Esophagus (tissue), 2 donors: ENCODE measurements at regions not wholly inside any gene's neighbourhood (a gene's known extent, or its start where the extent isn't known, plus 50 kb on each side); places are given as distances from the start of the nearest gene placed in this dataset.

Source experiments
- H3K27ac ChIP-seq, 2 donors: one replicate each; pipeline ENCODE4 v1.5.1; 2013; ENCODE audit warnings: low read depth in 2 of 2, mild to moderate bottlenecking in 2 of 2, inconsistent platforms in 1 of 2, low read length in 1 of 2, moderate library complexity in 1 of 2
- H3K27me3 ChIP-seq, 2 donors: one replicate each; pipeline ENCODE4 v1.6.1; 2013; ENCODE audit warnings: low read length in 2 of 2, control low read depth in 1 of 2, mild to moderate bottlenecking in 1 of 2; ENCODE audit not compliant: insufficient read depth in 2 of 2, control insufficient read depth in 1 of 2
- H3K36me3 ChIP-seq, 2 donors: one replicate each; pipeline ENCODE4 v1.6.1; 2013; ENCODE audit warnings: low read length in 1 of 2; ENCODE audit not compliant: control insufficient read depth in 2 of 2, insufficient read depth in 2 of 2
- H3K4me1 ChIP-seq, 2 donors: one replicate each; pipeline ENCODE4 v1.6.1; 2013; ENCODE audit warnings: low read length in 1 of 2; ENCODE audit not compliant: control insufficient read depth in 2 of 2, insufficient read depth in 2 of 2
- H3K4me3 ChIP-seq, 2 donors: one replicate each; pipeline ENCODE4 v1.5.1; 2013; ENCODE audit warnings: low read length in 2 of 2, mild to moderate bottlenecking in 2 of 2, low read depth in 1 of 2, moderate library complexity in 1 of 2
- H3K9me3 ChIP-seq, 2 donors: one replicate each; pipeline ENCODE4 v1.6.1; 2013; ENCODE audit warnings: mild to moderate bottlenecking in 2 of 2, low read depth in 1 of 2, low read length in 1 of 2, moderate library complexity in 1 of 2; ENCODE audit not compliant: control insufficient read depth in 2 of 2, insufficient read depth in 1 of 2
- WGBS, 2 donors: extraction: QIAGEN DNeasy Blood & Tissue Kit; methylation state at CpG; one replicate each; pipeline ENCODE4 v1.1.7; 2013; 5-methylcytosine and 5-hydroxymethylcytosine counted together
- donor health status: healthy with polysubstance abuse.
- donor health status: Bipolar disorder and iron deficiency.

DNA sequence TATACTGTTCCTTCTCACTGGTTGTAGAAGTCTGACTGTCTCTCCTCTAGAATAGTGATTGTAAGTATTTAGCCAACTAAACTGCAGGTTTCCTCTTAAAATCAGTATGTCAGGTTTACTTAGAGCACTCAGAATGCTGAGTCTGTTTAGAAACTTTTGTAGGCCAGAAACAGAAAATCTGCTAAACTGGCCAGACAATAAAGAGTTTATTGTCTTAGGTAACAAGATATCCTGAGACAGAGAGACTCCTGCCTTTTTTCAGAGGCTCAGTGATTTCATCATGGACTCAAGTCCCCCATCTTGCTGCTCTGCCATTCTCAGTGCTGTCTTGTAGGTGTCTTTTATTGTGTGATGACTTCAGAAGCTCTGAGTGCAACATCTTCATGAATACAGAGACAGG lies 279.0 kb downstream of the MFSD1 start:
- Histone ChIP-seq H3K4me3 (no peak overlapping the region), H3K27ac (no peak overlapping the region), H3K27me3 (no peaks in the 10 kb centered on the region), H3K36me3 (no peaks in the 10 kb centered on the region), H3K9me3 (no peaks in the 10 kb centered on the region), H3K4me1 (no peaks in the 10 kb centered on the region)

DNA sequence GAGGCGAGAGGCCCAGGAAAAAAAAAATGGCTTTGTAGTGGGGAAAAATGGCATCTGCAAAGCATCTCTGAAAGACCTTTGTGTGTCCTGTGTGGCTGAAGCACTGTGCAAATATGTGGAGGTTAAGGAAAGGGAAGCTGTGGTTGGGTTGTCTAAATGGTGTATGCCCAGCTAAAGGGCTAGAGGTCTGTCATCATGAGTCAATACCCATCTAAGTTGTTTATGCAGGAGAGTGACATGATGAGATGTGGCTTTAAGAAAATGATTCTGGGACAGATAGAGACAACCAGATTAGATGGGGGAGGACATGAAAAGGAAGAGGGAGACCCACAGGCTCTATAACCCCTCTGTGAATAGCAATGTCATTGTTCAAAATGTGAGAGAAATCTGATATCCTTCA lies 280.7 kb downstream of the MFSD1 start:
- no peaks in the 10 kb centered on the region for H3K27me3 ChIP-seq
- no peaks in the 10 kb centered on the region for H3K4me1 ChIP-seq
- no peaks in the 10 kb centered on the region for H3K36me3 ChIP-seq
- no peaks in the 10 kb centered on the region for H3K9me3 ChIP-seq
- 71 to 87% methylated on average over 1 of the region's 1 CpG for WGBS, 2 donors
- H3K4me3 ChIP-seq, result no peak overlapping the region
- H3K27ac ChIP-seq, result no peak overlapping the region

DNA sequence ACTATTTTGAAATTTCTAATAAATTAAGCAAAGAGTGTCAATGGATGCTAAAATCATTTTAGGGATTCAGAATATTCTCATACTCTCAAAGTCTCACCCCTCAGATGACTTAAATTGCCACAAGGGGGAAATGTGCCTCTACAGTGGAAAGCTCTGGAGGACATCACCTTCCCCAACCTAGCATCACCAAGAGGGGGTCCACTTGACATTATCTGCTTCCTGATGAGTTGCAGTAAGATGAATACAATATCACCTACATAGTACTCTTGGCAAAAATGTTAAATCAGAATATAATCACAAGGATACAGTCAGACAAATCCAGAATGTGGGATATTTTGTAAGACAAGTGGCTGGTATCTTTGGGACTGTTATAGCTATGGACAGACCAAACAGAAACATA lies 290.1 kb downstream of the MFSD1 start:
- Histone ChIP-seq H3K9me3 (no peaks in the 10 kb centered on the region), H3K27me3 (no peaks in the 10 kb centered on the region), H3K4me1 (no peaks in the 10 kb centered on the region), H3K4me3 (no peak overlapping the region), H3K27ac (no peak overlapping the region), H3K36me3 (no peaks in the 10 kb centered on the region)

DNA sequence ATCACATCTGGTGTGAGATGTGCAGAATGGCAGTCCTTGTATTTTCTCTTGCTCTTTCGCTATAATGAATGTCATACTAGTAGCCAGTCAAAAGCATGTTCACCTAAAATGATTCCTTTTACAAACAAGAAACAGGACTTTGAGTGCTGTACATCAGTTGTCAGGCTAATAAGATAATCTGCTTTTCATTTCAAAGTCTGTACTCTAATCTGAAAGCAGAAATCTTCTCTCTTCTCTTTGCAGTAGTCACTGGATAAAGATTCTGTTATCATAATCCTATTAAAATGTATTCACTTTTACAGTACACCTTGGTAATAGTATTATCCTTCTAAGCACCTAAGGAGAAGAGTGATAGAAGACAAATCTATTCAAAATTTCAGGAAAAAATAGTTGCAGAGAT lies 300.1 kb downstream of the MFSD1 start:
- Histone ChIP-seq H3K4me3 (no peak overlapping the region), H3K9me3 (no peaks in the 10 kb centered on the region), H3K36me3 (no peaks in the 10 kb centered on the region), H3K27ac (no peak overlapping the region), H3K27me3 (no peaks in the 10 kb centered on the region), H3K4me1 (no peaks in the 10 kb centered on the region)
- WGBS, 2 donors, result 85% methylated on average over 1 of the region's 1 CpG

DNA sequence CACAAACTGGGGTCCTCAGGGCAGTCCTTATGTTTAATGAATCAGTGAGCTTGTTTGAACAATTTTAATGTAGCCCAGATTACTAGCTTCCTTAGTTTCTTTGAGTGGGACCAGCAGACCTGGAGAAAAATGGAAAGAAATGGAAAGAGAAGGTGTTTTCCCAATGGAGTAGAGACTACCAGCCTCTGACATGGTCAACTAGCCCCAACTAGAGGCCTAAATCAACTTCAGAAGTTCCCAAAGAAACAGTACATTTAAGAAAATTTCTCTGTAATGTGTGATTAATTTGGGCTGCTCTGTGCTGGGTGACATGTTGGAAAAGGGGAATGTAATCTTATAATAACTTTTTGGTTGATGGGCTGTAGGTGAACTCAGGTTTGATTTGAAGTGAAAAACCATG lies 310.9 kb downstream of the MFSD1 start:
- H3K27me3 ChIP-seq, result no peaks in the 10 kb centered on the region
- H3K9me3 ChIP-seq, result no peaks in the 10 kb centered on the region
- H3K4me3 ChIP-seq, result no peak overlapping the region
- no peaks in the 10 kb centered on the region for H3K4me1 ChIP-seq
- H3K36me3 ChIP-seq, result no peaks in the 10 kb centered on the region
- no peak overlapping the region for H3K27ac ChIP-seq

DNA sequence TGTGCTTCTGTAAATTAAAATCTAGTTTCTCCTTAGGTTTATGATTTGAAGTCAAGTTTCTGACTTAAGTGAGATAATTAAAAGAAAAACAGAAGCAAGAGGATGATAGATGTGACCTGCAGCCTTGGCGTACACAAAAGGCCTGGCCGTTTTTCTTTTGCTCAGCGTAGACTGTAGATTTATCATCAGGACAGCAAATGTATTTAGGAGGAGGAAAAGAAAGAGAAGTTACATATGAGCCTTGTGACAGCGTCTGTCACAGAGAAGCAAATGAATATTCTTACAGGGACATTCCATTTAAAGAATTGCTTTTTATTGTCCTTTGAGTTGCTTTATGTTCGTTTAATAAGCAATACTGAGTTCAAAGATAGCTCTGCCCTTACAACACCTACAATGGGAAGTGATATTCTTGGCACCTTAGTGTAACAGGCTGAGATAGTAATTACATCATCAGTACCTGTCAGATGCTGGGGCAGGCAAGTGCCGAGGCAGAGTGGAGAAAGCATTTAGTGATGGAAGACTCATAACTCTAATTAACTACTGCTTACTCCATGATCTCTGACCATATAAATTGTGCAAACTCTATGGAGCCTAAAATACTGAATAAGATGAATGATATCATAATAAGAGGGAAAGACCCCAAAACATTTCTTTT lies 311.5 kb downstream of the MFSD1 start:
- Histone ChIP-seq H3K9me3 (no peaks in the 10 kb centered on the region), H3K27me3 (no peaks in the 10 kb centered on the region), H3K36me3 (no peaks in the 10 kb centered on the region), H3K27ac (no peak overlapping the region), H3K4me3 (no peak overlapping the region), H3K4me1 (no peaks in the 10 kb centered on the region)
- WGBS, 2 donors, result 48 to 53% methylated on average over 6 of the region's 6 CpGs

DNA sequence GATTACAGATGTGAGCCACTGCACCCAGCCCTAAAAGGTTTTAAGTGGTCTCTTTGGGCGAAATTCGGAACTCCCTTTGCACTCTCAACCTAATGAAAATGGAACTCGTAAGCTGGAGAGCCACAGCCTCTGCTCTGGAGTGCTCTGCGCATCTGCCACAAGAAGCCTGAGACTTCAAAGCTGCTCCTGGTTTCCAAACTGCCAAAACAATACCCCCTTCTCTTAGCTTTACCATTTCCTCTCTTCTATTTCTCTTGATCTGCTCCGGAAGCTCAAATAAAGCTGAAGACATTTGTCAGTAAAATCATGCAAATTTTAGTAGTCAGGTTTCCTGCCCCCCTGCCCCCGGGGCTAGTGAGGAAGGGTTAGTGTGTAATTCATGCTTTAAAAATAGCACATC lies 312.7 kb downstream of the MFSD1 start:
- H3K4me1 ChIP-seq, result no peaks in the 10 kb centered on the region
- no peaks in the 10 kb centered on the region for H3K36me3 ChIP-seq
- H3K27ac ChIP-seq, result no peak overlapping the region
- 72 to 73% methylated on average over 6 of the region's 6 CpGs for WGBS, 2 donors
- H3K4me3 ChIP-seq, result no peak overlapping the region
- no peaks in the 10 kb centered on the region for H3K27me3 ChIP-seq
- H3K9me3 ChIP-seq, result no peaks in the 10 kb centered on the region

DNA sequence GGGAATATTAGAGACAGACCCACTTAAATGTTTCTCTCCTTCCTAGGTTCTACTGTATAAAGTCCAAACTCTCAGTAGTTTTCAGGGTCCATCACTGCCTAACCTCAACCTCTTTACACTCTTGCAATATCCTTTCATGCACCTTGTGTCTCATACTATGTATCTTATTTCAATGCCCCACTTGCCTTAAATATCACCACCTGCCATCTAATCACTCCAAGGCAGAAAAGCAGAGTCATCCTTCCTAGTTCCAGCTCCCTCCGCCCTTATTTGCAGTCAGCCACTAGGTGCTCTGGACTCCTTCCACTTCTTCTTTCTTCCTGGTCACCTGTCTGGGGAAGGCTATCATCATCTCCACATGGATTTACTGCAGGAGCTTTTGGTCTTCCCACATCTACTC lies 322.0 kb downstream of the MFSD1 start:
- Histone ChIP-seq H3K27me3 (no peaks in the 10 kb centered on the region), H3K9me3 (no peaks in the 10 kb centered on the region), H3K4me1 (no peaks in the 10 kb centered on the region), H3K27ac (no peak overlapping the region), H3K36me3 (no peaks in the 10 kb centered on the region), H3K4me3 (no peak overlapping the region)
- 84 to 96% methylated on average over 1 of the region's 1 CpG for WGBS, 2 donors

DNA sequence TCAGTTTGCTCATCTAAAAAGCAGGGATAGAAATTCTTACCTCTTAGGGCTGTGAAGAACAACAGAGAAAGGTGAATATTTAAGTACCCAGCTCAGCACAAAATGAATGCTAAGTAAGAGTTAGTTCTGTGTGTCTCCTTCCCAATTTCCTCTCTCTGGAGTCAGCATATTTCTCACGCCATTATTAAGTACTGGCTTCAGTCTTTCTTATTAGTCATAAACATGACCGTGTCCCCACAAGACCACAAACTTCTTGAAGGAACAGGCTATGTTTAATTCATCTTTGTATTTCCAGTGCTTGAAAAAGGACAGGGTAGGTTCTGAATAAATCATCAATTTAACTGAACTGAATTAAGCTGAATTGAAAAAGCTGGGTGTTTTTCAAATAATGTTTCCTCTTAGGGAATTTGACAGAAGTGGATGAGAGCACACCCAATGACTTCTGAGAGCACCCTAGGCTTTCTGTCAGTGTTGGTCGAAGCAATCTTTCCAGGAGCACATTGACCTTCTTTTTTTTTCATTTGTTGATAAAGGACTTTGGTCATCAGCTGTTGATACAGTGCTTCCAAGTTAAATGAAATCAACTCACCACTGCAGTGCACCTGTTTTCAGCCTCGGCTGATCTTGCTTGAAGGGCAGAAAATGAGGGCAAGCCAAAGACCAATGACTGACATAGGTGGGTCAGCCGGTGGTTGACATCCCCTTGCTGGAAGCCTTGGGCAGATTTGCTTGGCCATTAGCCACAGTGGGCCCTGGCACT lies 324.6 kb downstream of the MFSD1 start:
- Histone ChIP-seq H3K9me3 (no peaks in the 10 kb centered on the region), H3K4me1 (no peaks in the 10 kb centered on the region), H3K27ac (no peak overlapping the region), H3K27me3 (no peaks in the 10 kb centered on the region), H3K36me3 (no peaks in the 10 kb centered on the region), H3K4me3 (no peak overlapping the region)
- WGBS, 2 donors, result 58% methylated on average over 5 of the region's 5 CpGs

DNA sequence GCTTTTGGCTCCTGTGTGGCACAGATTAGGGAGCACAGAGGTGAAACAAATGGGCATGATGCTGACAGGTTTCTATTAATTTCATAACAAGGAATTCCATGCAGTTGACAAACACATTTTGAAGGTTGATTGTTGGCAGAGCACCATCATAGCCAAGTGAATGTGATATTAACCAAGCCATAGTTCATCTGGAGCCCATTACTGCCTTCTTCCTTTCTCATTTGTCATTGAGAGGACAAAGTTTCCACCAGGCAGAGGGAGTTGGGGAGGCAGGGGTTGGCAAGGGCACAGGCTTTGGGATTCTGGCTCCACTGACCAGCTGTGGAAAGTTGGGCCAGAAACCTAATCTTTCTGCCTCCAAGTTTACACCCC lies 325.2 kb downstream of the MFSD1 start:
- H3K27ac ChIP-seq, result no peak overlapping the region
- no peaks in the 10 kb centered on the region for H3K9me3 ChIP-seq
- H3K36me3 ChIP-seq, result no peaks in the 10 kb centered on the region

More for the DNA sequence above, 325.2 kb downstream of the MFSD1 start:
- Histone ChIP-seq H3K27me3 (no peaks in the 10 kb centered on the region), H3K4me3 (no peak overlapping the region), H3K4me1 (no peaks in the 10 kb centered on the region)
